ENCODE measurements at regions not wholly inside any gene's neighbourhood (a gene's known extent, or its start where the extent isn't known, plus 50 kb on each side); places are given as distances from the start of the nearest gene placed in this dataset.
"Not testable (repeated sequence)": the region's sequence is repeated elsewhere in the genome, so short reads cannot be mapped to it uniquely, and the experiment has no call there.

- no peak for DNase-seq
Observed at GRCh38 chr12:18008642-18009041, 81.4 kb downstream of the RERGL start.

GRCh38 chr12:17999174-17999801, 90.7 kb downstream of the RERGL start:
- no peak for DNase-seq

- DNase-seq: peak; percentile 32
Observed at GRCh38 chr12:17992002-17992656, 97.9 kb downstream of the RERGL start.

- DNase-seq: no peak
Observed at GRCh38 chr12:17982556-17982955, 107.4 kb downstream of the RERGL start.

GRCh38 chr12:17976202-17976601, 113.8 kb downstream of the RERGL start:
- DNase-seq: no peak

GRCh38 chr12:17975763-17976162, 114.2 kb downstream of the RERGL start:
- DNase-seq: no peak

GRCh38 chr12:17975239-17975638, 114.8 kb downstream of the RERGL start:
- no peak for DNase-seq

- no peak for DNase-seq
Observed at GRCh38 chr12:17971850-17972249, 118.1 kb downstream of the RERGL start.

- DNase-seq: no peak
Observed at GRCh38 chr12:17954788-17955187, 135.2 kb downstream of the RERGL start.

- no peak for DNase-seq
Observed at GRCh38 chr12:17950898-17951297, 139.1 kb downstream of the RERGL start.

GRCh38 chr12:17949558-17950141, 140.3 kb downstream of the RERGL start:
- no peak for DNase-seq

GRCh38 chr12:17928708-17929366, 161.2 kb downstream of the RERGL start:
- DNase-seq: no peak

- DNase-seq: no peak
Observed at GRCh38 chr12:17918013-17918412, 172.0 kb downstream of the RERGL start.

- no peak for DNase-seq
Observed at GRCh38 chr12:17884581-17884980, 205.4 kb downstream of the RERGL start.

GRCh38 chr12:17878714-17879113, 211.3 kb downstream of the RERGL start:
- DNase-seq: no peak

- DNase-seq: no peak
Observed at GRCh38 chr12:17875230-17875629, 214.8 kb downstream of the RERGL start.

GRCh38 chr12:17866802-17867201, 223.2 kb downstream of the RERGL start:
- DNase-seq: no peak

- not testable (repeated sequence) for DNase-seq
Observed at GRCh38 chr12:17855548-17855947, 234.4 kb downstream of the RERGL start.

GRCh38 chr12:17853054-17853453, 236.9 kb downstream of the RERGL start:
- no peak for DNase-seq

- peak; percentile 49 for DNase-seq
Observed at GRCh38 chr12:17841496-17841895, 248.5 kb downstream of the RERGL start.

GRCh38 chr12:17829813-17830212, 260.2 kb downstream of the RERGL start:
- DNase-seq: no peak

GRCh38 chr12:17818931-17819330, 271.1 kb downstream of the RERGL start:
- DNase-seq: no peak

GRCh38 chr12:17810399-17810798, 279.6 kb downstream of the RERGL start:
- no peak for DNase-seq

GRCh38 chr12:17809206-17809605, 280.8 kb downstream of the RERGL start:
- DNase-seq: no peak

Measured in retina (tissue), 1 donor.